GM19035 (cell line): ENCODE measurements at regions not wholly inside any gene's neighbourhood (a gene's known extent, or its start where the extent isn't known, plus 50 kb on each side); places are given as distances from the start of the nearest gene placed in this dataset.
A peak's percentile ranks its signal among the peaks of the same experiment; 100 is the strongest.
"Not testable (repeated sequence)": the region's sequence is repeated elsewhere in the genome, so short reads cannot be mapped to it uniquely, and the experiment has no call there.

Experiments used
- ATAC-seq: cut with Tn5 transposase; IDR thresholded peaks from one replicate; pipeline ENCODE4 v1.9.1; 2021; ENCODE audit not compliant: unreplicated experiment

GRCh38 chr7:145147865-145148264, 312.0 kb upstream of the TPK1 start:
- ATAC-seq, result no peak

DNA sequence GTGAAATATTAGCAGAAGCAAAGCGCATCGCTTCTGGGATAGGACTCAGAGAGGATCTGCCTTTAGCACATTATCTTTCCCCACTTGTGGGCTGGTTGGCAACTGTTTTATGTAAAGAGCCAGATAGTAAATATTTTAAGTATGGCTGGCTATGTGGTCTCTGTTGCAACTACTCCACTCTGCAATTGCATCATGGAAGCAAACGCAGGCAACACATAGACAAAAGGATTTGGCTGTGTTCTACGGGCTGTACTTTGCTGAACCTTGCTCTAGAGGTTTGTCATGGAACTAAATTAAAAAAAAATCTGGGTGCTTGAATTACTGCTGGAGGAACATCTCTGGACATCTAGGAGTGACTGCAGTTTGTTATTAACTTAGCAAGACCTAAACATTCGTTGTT, 307.8 kb upstream of the TPK1 start:
- ATAC-seq, result no peak

GRCh38 chr7:145134377-145134776, 298.5 kb upstream of the TPK1 start:
- no peak for ATAC-seq

DNA sequence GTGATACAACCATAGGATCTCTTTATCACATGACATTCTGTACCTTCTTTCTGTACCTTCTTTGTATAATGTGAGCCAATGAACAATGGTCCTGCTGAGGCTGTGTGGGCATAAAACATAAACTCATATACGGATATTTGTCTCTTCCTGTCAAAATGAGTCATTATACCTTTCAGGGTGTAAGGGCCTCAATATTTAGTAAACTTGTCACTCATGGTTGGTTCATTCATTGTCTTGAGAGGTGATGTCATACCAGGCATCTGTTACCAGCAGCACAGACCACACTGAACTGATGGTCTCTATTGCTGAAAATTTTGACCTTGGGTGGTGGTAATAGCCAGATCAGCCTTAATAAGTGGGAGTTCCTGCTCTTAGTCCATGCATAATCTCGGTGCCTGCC, 287.6 kb upstream of the TPK1 start:
- ATAC-seq, result no peak

- no peak for ATAC-seq
These were observed 270.1 kb upstream of the TPK1 start for GRCh38 chr7:145106001-145106400.

GRCh38 chr7:145105561-145105960, 269.7 kb upstream of the TPK1 start:
- no peak for ATAC-seq

- ATAC-seq, result no peak
These were observed 268.5 kb upstream of the TPK1 start for GRCh38 chr7:145104400-145104799.

DNA sequence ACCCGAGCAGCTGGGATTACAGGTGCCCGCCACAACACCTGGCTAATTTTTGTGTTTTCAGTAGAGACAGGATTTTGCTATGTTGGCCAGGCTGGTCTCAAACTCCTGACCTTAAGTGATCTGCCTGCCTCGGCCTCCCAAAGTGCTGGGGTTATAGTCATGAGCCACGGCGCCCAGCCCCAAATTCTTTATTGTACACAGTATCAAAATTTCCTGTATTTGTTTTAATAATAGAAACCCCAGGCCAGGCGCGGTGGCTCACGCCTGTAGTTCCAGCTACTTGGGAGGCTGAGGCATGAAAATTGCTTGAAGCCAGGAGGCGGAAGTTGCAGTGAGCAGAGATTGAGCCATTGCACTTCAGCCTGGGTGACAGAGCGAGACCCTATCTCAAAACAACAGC, 266.3 kb upstream of the TPK1 start:
- not testable (repeated sequence) for ATAC-seq

DNA sequence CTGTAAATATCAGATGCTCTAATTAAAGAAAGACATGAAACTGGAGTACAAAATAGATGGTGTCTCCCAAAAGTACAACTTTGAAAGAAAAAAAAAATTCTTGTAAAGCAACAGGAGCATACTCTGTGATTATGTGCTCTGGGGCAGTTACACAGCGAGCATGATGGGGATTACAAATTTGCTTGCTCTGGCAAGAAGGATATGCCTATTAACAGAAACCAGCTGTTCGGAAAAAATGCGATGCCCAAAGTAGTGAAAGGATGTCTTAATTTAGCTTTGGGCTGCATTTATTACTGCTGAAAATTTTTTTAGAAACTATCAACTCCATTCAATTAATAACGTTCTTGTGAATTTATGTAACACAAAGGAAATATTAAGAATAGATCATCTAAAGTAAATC, 256.9 kb upstream of the TPK1 start:
- ATAC-seq, result no peak

DNA sequence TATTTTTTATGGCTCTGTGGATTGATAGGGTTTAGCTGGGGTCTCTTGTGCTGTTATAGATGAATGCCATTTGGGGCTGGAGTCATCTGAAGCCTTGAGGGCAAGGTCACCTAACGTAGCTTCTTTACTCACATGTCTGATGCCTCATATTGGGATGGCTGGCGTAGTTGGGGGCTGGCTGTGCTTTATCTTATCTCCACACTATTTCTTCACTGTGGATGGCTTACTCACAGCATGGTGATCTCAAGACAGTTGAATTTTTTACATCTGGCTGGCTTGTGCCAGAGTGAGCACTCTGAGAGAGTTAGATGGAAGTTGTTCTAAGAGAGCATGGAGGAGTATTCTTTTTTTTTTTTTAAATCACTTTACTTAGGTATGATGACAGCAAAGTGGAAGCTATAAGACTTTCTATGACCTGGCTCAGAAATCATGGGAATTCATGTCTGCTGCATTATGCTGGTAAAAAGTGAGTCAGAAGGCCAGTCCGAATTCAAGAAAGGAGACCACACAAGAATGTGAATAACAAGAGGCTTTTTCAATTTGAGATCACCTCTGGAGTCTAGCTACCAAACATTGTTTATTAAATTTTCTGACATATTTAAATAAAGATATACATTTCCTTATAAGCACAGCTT, 252.4 kb upstream of the TPK1 start:
- ATAC-seq, result no peak

GRCh38 chr7:145082366-145083161, 246.7 kb upstream of the TPK1 start:
- ATAC-seq, result peak; percentile 55

GRCh38 chr7:145065473-145065872, 229.6 kb upstream of the TPK1 start:
- ATAC-seq, result no peak

- ATAC-seq, result no peak
These were observed 228.3 kb upstream of the TPK1 start for GRCh38 chr7:145064114-145064513.

- ATAC-seq, result no peak
These were observed 217.9 kb upstream of the TPK1 start for GRCh38 chr7:145053781-145054180.

DNA sequence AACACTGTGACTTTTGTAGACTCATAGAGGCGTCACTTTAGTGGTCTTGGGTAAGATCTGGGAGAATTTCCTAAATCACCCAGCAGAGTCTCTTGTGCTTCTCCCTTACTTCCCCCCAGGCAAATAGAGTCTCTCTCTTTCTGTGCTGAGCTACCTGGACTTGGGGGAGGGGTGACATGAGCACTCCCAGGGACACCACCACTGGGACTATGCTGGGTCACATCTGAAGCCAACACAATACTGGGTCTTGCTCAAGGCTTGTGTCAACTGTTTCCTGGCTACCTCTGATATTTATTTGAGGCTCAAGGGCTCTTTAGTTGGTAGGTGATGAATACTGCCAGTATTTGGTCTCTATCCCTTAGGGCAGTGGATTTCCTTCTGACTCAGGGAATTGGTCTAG, 214.6 kb upstream of the TPK1 start:
- no peak for ATAC-seq

GRCh38 chr7:145036604-145037405, 201.0 kb upstream of the TPK1 start:
- peak; percentile 94 for ATAC-seq

- no peak for ATAC-seq
These were observed 195.3 kb upstream of the TPK1 start for GRCh38 chr7:145031162-145031561.

DNA sequence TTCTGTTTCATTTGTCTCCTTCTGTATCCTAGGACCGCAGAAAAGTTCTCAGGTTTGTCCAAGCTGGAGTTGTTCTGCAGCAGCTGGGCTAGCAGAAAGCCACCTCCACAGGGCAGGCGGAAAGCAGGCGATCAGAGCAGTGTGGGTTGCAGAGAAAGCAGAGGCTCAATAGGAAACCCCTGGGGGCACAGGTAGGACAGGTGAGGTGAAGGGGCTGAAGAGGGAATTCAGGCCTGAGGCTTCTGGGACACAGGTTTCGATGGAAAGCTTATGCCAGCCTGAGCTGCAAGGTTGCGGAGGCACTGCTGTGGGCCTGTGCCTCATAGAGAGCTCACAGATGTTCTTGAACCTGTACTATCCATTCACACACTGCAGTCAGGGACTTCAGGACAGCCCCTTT, 194.9 kb upstream of the TPK1 start:
- no peak for ATAC-seq

GRCh38 chr7:145020454-145020853, 184.6 kb upstream of the TPK1 start:
- no peak for ATAC-seq

- ATAC-seq, result no peak
These were observed 180.2 kb upstream of the TPK1 start for GRCh38 chr7:145016068-145016467.

GRCh38 chr7:145009876-145010275, 174.0 kb upstream of the TPK1 start:
- no peak for ATAC-seq

DNA sequence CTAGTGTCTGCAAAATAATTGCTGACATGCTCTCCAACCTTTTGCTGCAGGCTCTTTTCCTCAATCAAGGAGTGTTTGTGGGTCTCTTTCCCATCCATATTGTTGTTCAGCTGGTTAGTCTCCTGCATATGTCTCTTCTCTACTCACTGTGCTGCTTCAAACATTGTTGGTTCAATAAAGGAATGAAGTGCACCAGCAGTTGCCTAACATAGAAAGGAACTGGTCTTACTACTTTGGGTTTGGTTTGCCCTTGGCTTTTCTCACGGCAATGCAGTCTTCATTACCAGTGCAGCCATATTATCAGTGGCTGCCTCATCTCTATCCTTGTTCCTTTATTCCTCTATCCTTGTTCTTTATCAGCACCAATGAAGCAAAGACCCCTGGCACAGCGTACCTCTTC, 169.7 kb upstream of the TPK1 start:
- no peak for ATAC-seq
